ENCODE measurements at regions not wholly inside any gene's neighbourhood (a gene's known extent, or its start where the extent isn't known, plus 50 kb on each side); places are given as distances from the start of the nearest gene placed in this dataset.

DNA sequence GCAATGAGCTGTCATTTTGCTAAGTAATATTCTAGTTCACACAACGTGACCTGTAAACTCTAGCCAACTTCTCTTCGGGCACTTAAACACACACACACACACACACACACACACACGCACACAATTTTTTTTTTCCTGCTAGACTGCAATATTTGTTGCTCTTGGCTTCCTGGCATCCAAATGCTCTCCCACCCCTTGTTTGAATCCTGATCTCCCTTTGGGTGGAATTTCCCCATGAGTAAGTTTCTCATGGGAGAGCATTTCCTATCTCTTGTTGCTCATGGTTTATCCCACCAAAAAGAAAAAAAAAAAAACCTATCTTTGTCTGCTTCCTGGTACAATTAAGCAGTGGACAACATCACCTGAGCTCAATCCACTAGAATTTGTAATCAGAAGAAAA is 54.7 kb upstream of the TSLP start:
- no peaks in the 10 kb centered on the region for H3K36me3 ChIP-seq (ENCODE audit: control insufficient read depth, insufficient read depth, low read length)
- H3K36me3 Mint-ChIP-seq (ENCODE audit: low read depth): no peaks in the 10 kb centered on the region
- DNase-seq: no peak
- H3K4me1 Mint-ChIP-seq: no peaks in the 10 kb centered on the region
- H3K27me3 ChIP-seq (ENCODE audit: control insufficient read depth, insufficient read depth, low read length, poor library complexity, severe bottlenecking): peaks cover 6% of the 10 kb centered on the region
- H3K9me3 Mint-ChIP-seq: no peaks in the 10 kb centered on the region
- TF ChIP-seq, protein P1, sequence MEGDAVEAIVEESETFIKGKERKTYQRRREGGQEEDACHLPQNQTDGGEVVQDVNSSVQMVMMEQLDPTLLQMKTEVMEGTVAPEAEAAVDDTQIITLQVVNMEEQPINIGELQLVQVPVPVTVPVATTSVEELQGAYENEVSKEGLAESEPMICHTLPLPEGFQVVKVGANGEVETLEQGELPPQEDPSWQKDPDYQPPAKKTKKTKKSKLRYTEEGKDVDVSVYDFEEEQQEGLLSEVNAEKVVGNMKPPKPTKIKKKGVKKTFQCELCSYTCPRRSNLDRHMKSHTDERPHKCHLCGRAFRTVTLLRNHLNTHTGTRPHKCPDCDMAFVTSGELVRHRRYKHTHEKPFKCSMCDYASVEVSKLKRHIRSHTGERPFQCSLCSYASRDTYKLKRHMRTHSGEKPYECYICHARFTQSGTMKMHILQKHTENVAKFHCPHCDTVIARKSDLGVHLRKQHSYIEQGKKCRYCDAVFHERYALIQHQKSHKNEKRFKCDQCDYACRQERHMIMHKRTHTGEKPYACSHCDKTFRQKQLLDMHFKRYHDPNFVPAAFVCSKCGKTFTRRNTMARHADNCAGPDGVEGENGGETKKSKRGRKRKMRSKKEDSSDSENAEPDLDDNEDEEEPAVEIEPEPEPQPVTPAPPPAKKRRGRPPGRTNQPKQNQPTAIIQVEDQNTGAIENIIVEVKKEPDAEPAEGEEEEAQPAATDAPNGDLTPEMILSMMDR (conservative IDR thresholded peaks at IDR 0.05): no peak
- H3K27ac ChIP-seq (ENCODE audit: low read depth, low read length): no peak overlapping the region
- H3K4me1 ChIP-seq (ENCODE audit: control insufficient read depth, insufficient read depth, low read length): no peaks in the 10 kb centered on the region
- no peak overlapping the region for H3K27ac Mint-ChIP-seq
- WGBS, 2 experiments (ENCODE audit: insufficient coverage in 1 of 2, insufficient read length in 1 of 2): 89% methylated on average over 3 of the region's 3 CpGs; no CpG with 5 or more reads in 1 of the 2 experiments
- H3K9me3 ChIP-seq (ENCODE audit: control insufficient read depth, low read length): no peaks in the 10 kb centered on the region
- H3K9ac ChIP-seq (ENCODE audit: extremely low read depth, low read length, poor library complexity, severe bottlenecking): no peak overlapping the region
- no peak overlapping the region for H3K4me3 Mint-ChIP-seq
- no peaks in the 10 kb centered on the region for H3K27me3 Mint-ChIP-seq (ENCODE audit: insufficient read depth)
- H3K4me3 ChIP-seq (ENCODE audit: low read length): no peak overlapping the region

DNA sequence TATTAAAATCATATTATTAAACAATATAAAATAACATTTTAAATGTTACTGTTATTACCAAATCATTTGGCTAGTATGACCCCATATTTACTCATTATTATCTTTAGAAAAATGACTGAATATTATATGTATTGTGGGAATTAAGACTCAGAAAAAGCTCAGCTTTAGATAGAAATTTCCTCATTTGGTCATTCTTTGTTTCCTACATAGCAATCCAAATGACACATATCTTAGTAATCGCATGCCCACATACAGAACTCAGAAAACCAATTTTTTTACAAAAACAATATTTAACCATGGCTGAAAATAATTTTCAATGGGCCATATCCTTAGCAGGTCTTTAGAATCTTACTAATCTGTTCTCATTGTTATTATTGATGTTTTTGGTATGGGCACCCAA is 53.8 kb upstream of the TSLP start:
- Histone ChIP-seq H3K4me3 (ENCODE audit: low read length) (no peak overlapping the region), H3K27me3 (ENCODE audit: control insufficient read depth, insufficient read depth, low read length, poor library complexity, severe bottlenecking) (peaks cover 6% of the 10 kb centered on the region), H3K4me1 (ENCODE audit: control insufficient read depth, insufficient read depth, low read length) (no peaks in the 10 kb centered on the region), H3K36me3 (ENCODE audit: control insufficient read depth, insufficient read depth, low read length) (no peaks in the 10 kb centered on the region), H3K9me3 (ENCODE audit: control insufficient read depth, low read length) (no peaks in the 10 kb centered on the region), H3K27ac (ENCODE audit: low read depth, low read length) (no peak overlapping the region), H3K9ac (ENCODE audit: extremely low read depth, low read length, poor library complexity, severe bottlenecking) (no peak overlapping the region)
- WGBS, 2 experiments (ENCODE audit: insufficient coverage in 1 of 2, insufficient read length in 1 of 2): 96 to 100% methylated on average over 1 of the region's 1 CpG
- Mint-ChIP-seq H3K27ac (no peak overlapping the region), H3K9me3 (no peaks in the 10 kb centered on the region), H3K36me3 (ENCODE audit: low read depth) (no peaks in the 10 kb centered on the region), H3K4me1 (no peaks in the 10 kb centered on the region), H3K4me3 (no peak overlapping the region), H3K27me3 (ENCODE audit: insufficient read depth) (no peaks in the 10 kb centered on the region)
- TF ChIP-seq, protein P1 (conservative IDR thresholded peaks at IDR 0.05): no peak
- DNase-seq: no peak

Data from endodermal cell (in vitro differentiated cells).